SU-DHL-6 (cell line): ENCODE measurements at regions not wholly inside any gene's neighbourhood (a gene's known extent, or its start where the extent isn't known, plus 50 kb on each side); places are given as distances from the start of the nearest gene placed in this dataset.

Experiments
- CTCF ChIP-seq: fragments of 200-600 bp; sonication (generic); IDR thresholded peaks from one replicate; pipeline ENCODE4 v1.5.1; 2017; ENCODE audit warnings: antibody characterized with exemption, mild to moderate bottlenecking, low read length, moderate library complexity; ENCODE audit not compliant: insufficient read depth, poor library complexity, severe bottlenecking
- EZH2phosphoT487 ChIP-seq: fragments of 200-600 bp; sonication (generic), shearing (Covaris generic); conservative IDR thresholded peaks from 2 replicates; pipeline ENCODE4 v1.6.1; 2018; ENCODE audit warnings: mild to moderate bottlenecking, antibody characterized with exemption, low read length, moderate library complexity, mixed read lengths

GRCh38 chr4:182048871-182049270 lies 194.3 kb upstream of the TENM3 start:
- TF ChIP-seq CTCF, result no peak
- no peak for TF ChIP-seq EZH2phosphoT487
